ENCODE measurements at regions not wholly inside any gene's neighbourhood (a gene's known extent, or its start where the extent isn't known, plus 50 kb on each side); places are given as distances from the start of the nearest gene placed in this dataset.

DNA sequence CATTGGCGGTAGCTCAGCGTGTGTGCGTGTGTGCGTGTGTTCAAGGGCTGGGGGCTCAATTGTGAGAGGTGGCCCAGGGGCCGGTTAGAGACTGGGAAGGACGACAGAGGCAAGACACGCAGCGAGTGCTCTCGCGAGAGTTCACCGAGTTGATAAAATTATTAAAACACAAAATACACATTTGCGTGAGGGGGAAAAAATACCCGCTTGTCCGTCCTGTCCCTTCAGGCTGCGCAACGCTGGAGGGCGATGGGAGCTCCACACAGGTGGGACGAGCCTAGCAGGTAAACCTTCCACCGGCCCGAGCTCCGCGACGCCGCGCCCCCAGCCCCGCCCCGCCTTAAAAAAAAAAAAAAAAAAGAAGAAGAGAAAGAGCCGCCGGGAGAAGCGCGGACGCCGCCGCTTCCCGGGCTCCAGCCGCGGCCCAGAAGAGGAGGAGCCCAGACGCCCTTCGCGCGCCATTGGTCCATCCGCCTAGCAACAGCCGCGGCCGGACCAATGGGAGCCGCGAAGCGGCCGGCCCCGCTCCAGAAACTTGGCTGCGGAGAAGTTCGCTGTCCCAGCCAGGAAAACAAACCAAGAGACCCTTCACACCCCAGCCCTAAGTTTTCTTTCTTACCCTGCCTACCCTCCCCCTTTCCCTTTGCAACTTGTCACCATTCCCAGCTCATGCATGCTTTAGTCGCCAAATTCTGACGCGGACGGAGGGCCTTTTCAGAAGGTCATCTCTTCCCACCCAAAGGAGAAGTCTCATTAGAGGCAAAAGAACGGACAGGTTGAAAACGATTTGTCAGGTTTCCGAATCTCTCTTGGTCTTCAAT is 169.9 kb upstream of the MAF start:
- peak in 1 of 2 donors; percentile 65 for TF ChIP-seq POLR2A (IDR thresholded peaks at IDR 0.05)
- TF ChIP-seq, protein P1, sequence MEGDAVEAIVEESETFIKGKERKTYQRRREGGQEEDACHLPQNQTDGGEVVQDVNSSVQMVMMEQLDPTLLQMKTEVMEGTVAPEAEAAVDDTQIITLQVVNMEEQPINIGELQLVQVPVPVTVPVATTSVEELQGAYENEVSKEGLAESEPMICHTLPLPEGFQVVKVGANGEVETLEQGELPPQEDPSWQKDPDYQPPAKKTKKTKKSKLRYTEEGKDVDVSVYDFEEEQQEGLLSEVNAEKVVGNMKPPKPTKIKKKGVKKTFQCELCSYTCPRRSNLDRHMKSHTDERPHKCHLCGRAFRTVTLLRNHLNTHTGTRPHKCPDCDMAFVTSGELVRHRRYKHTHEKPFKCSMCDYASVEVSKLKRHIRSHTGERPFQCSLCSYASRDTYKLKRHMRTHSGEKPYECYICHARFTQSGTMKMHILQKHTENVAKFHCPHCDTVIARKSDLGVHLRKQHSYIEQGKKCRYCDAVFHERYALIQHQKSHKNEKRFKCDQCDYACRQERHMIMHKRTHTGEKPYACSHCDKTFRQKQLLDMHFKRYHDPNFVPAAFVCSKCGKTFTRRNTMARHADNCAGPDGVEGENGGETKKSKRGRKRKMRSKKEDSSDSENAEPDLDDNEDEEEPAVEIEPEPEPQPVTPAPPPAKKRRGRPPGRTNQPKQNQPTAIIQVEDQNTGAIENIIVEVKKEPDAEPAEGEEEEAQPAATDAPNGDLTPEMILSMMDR (IDR thresholded peaks at IDR 0.05): peak in 1 of 6 experiments; percentile 7

Measured in Peyer's patch (tissue), 4 donors.